ENCODE measurements at regions not wholly inside any gene's neighbourhood (a gene's known extent, or its start where the extent isn't known, plus 50 kb on each side); places are given as distances from the start of the nearest gene placed in this dataset.
"Not testable (repeated sequence)": the region's sequence is repeated elsewhere in the genome, so short reads cannot be mapped to it uniquely, and the experiment has no call there.

DNA sequence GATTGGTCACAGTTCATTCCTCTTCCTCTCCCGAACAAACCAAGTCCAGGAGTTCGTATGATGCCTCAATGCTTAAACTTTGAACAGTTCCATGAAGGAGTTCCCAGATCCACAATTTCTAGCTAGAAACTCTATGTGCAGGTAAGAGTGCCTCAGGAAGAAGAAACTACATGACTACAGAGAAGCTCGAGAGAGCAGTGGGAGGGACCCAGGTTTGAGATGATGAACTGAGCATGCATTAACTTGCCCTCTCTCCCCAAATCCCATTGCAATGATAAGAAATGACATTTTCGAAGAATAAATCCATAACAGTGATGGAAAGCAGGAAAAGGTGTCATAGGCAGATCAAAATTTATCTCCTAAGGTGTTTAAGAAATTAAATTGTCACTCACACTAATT is 140.6 kb upstream of the JCAD start:
- H3K27me3 ChIP-seq (ENCODE audit: insufficient read depth, low read length, poor library complexity, severe bottlenecking): no peaks in the 10 kb centered on the region
- H3K9me2 ChIP-seq (replicated peaks; ENCODE audit: low read depth, low read length): no peaks in the 10 kb centered on the region
- H3K9me3 ChIP-seq (ENCODE audit: insufficient read depth, low read depth, low read length): peaks cover 8% of the 10 kb centered on the region
- H3K79me2 ChIP-seq (ENCODE audit: insufficient read depth, low read length): no peaks in the 10 kb centered on the region
- no peak overlapping the region for H3K4me2 ChIP-seq (ENCODE audit: low read depth, low read length, poor library complexity, severe bottlenecking)
- no peak overlapping the region for H3K4me3 ChIP-seq (ENCODE audit: low read length, poor library complexity, severe bottlenecking)
- no peaks in the 10 kb centered on the region for H3F3A ChIP-seq (ENCODE audit: low read depth)
- H3K36me3 ChIP-seq (ENCODE audit: insufficient read depth, low read length): no peaks in the 10 kb centered on the region
- H4K20me1 ChIP-seq (ENCODE audit: insufficient read depth, low read length, poor library complexity, severe bottlenecking): no peaks in the 10 kb centered on the region
- no peaks in the 10 kb centered on the region for H3K4me1 ChIP-seq (ENCODE audit: insufficient read depth, low read length, poor library complexity, severe bottlenecking)
- no peak overlapping the region for H2AFZ ChIP-seq (ENCODE audit: low read length)
- TF ChIP-seq EZH2phosphoT487 (IDR thresholded peaks at IDR 0.05; ENCODE audit: borderline replicate concordance): no peak
- no peak overlapping the region for H3K9ac ChIP-seq (ENCODE audit: low read depth, low read length, poor library complexity, severe bottlenecking)

DNA sequence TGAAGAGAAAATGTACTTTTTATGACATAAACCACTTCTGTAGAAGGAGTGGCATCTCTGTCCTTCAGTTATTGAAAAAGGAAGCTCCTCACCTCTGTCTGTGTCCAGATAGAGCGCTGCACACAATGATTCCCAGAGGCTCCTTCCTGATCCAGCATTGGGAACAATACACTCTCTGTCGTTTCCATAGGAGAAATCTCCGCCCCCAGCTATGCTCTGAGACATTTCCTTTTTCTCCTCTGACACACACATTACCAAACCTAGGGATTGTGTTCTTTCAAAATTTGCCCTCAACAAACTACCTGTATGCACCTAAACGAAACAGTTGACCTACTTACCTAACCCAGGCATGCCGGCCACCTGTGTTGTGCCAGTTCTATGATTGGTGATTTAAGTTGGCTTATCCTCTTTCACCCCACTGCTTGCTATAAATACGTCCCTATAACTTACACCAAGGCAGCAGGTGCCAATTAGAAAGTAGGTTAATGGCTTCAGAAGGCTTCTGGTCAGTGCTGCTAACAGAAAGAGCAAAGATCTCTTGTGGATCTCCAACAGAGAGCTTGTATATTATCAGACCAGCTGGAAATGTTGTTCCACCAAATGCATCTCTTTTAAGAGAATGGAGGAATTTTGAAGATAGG is 140.1 kb upstream of the JCAD start:
- H3K79me2 ChIP-seq (ENCODE audit: insufficient read depth, low read length): no peaks in the 10 kb centered on the region
- no peaks in the 10 kb centered on the region for H4K20me1 ChIP-seq (ENCODE audit: insufficient read depth, low read length, poor library complexity, severe bottlenecking)
- peaks cover 8% of the 10 kb centered on the region for H3K9me3 ChIP-seq (ENCODE audit: insufficient read depth, low read depth, low read length)
- no peak overlapping the region for H3K4me3 ChIP-seq (ENCODE audit: low read length, poor library complexity, severe bottlenecking)
- H2AFZ ChIP-seq (ENCODE audit: low read length): no peak overlapping the region
- no peaks in the 10 kb centered on the region for H3F3A ChIP-seq (ENCODE audit: low read depth)
- H3K36me3 ChIP-seq (ENCODE audit: insufficient read depth, low read length): no peaks in the 10 kb centered on the region
- TF ChIP-seq, protein P1, sequence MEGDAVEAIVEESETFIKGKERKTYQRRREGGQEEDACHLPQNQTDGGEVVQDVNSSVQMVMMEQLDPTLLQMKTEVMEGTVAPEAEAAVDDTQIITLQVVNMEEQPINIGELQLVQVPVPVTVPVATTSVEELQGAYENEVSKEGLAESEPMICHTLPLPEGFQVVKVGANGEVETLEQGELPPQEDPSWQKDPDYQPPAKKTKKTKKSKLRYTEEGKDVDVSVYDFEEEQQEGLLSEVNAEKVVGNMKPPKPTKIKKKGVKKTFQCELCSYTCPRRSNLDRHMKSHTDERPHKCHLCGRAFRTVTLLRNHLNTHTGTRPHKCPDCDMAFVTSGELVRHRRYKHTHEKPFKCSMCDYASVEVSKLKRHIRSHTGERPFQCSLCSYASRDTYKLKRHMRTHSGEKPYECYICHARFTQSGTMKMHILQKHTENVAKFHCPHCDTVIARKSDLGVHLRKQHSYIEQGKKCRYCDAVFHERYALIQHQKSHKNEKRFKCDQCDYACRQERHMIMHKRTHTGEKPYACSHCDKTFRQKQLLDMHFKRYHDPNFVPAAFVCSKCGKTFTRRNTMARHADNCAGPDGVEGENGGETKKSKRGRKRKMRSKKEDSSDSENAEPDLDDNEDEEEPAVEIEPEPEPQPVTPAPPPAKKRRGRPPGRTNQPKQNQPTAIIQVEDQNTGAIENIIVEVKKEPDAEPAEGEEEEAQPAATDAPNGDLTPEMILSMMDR (conservative IDR thresholded peaks at IDR 0.05; ENCODE audit: low read length): no peak
- no peak for TF ChIP-seq EZH2phosphoT487 (IDR thresholded peaks at IDR 0.05; ENCODE audit: borderline replicate concordance)
- H3K4me1 ChIP-seq (ENCODE audit: insufficient read depth, low read length, poor library complexity, severe bottlenecking): no peaks in the 10 kb centered on the region
- H3K9me2 ChIP-seq (replicated peaks; ENCODE audit: low read depth, low read length): no peaks in the 10 kb centered on the region
- H3K9ac ChIP-seq (ENCODE audit: low read depth, low read length, poor library complexity, severe bottlenecking): no peak overlapping the region
- H3K4me2 ChIP-seq (ENCODE audit: low read depth, low read length, poor library complexity, severe bottlenecking): no peak overlapping the region
- no peaks in the 10 kb centered on the region for H3K27me3 ChIP-seq (ENCODE audit: insufficient read depth, low read length, poor library complexity, severe bottlenecking)

DNA sequence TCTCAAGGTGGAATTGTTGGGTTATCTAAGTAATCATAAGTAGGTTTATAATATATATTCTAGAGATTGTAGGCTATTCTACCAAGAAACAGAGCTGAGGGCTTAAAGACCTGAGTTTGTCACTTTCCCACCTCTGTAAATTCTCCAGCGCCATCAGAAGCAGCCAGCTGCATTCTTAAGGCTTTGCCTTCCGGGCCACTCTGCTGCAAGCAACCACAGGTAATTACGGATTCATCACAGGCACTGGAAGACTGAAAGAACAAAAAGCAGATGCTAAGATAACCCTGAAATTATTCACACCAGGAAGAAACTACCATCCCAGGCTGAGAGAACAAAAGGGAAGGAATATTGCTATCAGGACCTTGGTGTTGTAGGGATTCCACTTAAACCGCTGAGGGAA is 137.8 kb upstream of the JCAD start:
- no peaks in the 10 kb centered on the region for H3K9me3 ChIP-seq (ENCODE audit: insufficient read depth, low read depth, low read length)
- H3K9me2 ChIP-seq (replicated peaks; ENCODE audit: low read depth, low read length): no peaks in the 10 kb centered on the region
- TF ChIP-seq, protein P1 (conservative IDR thresholded peaks at IDR 0.05; ENCODE audit: low read length): no peak
- no peak for TF ChIP-seq EZH2phosphoT487 (IDR thresholded peaks at IDR 0.05; ENCODE audit: borderline replicate concordance)
- H3K79me2 ChIP-seq (ENCODE audit: insufficient read depth, low read length): no peaks in the 10 kb centered on the region
- no peak overlapping the region for H2AFZ ChIP-seq (ENCODE audit: low read length)
- H3K9ac ChIP-seq (ENCODE audit: low read depth, low read length, poor library complexity, severe bottlenecking): no peak overlapping the region
- H4K20me1 ChIP-seq (ENCODE audit: insufficient read depth, low read length, poor library complexity, severe bottlenecking): no peaks in the 10 kb centered on the region
- H3F3A ChIP-seq (ENCODE audit: low read depth): no peaks in the 10 kb centered on the region
- no peaks in the 10 kb centered on the region for H3K36me3 ChIP-seq (ENCODE audit: insufficient read depth, low read length)
- H3K27me3 ChIP-seq (ENCODE audit: insufficient read depth, low read length, poor library complexity, severe bottlenecking): no peaks in the 10 kb centered on the region
- H3K4me1 ChIP-seq (ENCODE audit: insufficient read depth, low read length, poor library complexity, severe bottlenecking): no peaks in the 10 kb centered on the region
- H3K4me2 ChIP-seq (ENCODE audit: low read depth, low read length, poor library complexity, severe bottlenecking): no peak overlapping the region
- H3K4me3 ChIP-seq (ENCODE audit: low read length, poor library complexity, severe bottlenecking): no peak overlapping the region

DNA sequence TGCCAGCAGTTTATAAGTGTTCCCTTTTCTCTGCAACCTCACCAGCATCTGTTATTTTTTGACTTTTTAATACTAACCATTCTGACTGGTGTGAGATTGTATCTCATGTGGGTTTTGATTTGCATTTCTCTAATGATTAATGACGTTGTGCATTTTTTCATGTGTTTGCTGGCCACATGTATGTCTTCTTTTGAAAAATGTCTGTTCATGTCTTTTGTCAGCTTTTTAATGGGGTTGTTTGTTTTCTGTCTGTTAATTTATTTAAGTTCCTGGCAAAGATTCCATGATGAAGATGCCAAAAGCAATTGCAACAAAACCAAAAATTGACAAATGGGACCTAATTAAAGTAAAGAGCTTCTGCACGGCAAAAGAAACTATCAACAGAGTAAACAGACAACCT is 137.2 kb upstream of the JCAD start:
- not testable (repeated sequence) for H4K20me1 ChIP-seq (ENCODE audit: insufficient read depth, low read length, poor library complexity, severe bottlenecking); H3K4me3 ChIP-seq (ENCODE audit: low read length, poor library complexity, severe bottlenecking); H3K9me3 ChIP-seq (ENCODE audit: insufficient read depth, low read depth, low read length); H3K4me2 ChIP-seq (ENCODE audit: low read depth, low read length, poor library complexity, severe bottlenecking); H3K4me1 ChIP-seq (ENCODE audit: insufficient read depth, low read length, poor library complexity, severe bottlenecking); H2AFZ ChIP-seq (ENCODE audit: low read length); H3K27me3 ChIP-seq (ENCODE audit: insufficient read depth, low read length, poor library complexity, severe bottlenecking); H3K79me2 ChIP-seq (ENCODE audit: insufficient read depth, low read length); H3F3A ChIP-seq (ENCODE audit: low read depth); H3K36me3 ChIP-seq (ENCODE audit: insufficient read depth, low read length); H3K9me2 ChIP-seq (replicated peaks; ENCODE audit: low read depth, low read length); H3K9ac ChIP-seq (ENCODE audit: low read depth, low read length, poor library complexity, severe bottlenecking)

Data from Loucy (cell line).